Left ventricle myocardium inferior (tissue), 1 donor: ENCODE measurements at regions not wholly inside any gene's neighbourhood (a gene's known extent, or its start where the extent isn't known, plus 50 kb on each side); places are given as distances from the start of the nearest gene placed in this dataset.

Experiments used
- DNase-seq: peaks from one replicate; pipeline ENCODE4 v3.0.0-alpha.2; 2020
- H3K27ac ChIP-seq: fragments of 200-600 bp; replicated peaks from 2 replicates; pipeline ENCODE4 v1.8.0; 2021
- H3K27me3 ChIP-seq: fragments of 200-600 bp; 2 replicates; pipeline ENCODE4 v1.8.0; 2021; ENCODE audit warnings: low read depth
- H3K36me3 ChIP-seq: fragments of 200-600 bp; 2 replicates; pipeline ENCODE4 v1.8.0; 2021
- H3K4me1 ChIP-seq: fragments of 200-600 bp; 2 replicates; pipeline ENCODE4 v1.8.0; 2021
- H3K4me3 ChIP-seq: fragments of 200-600 bp; 2 replicates; pipeline ENCODE4 v1.8.0; 2021; ENCODE audit warnings: mild to moderate bottlenecking, moderate library complexity
- H3K9me3 ChIP-seq: fragments of 200-600 bp; replicated peaks from 2 replicates; pipeline ENCODE4 v1.8.0; 2021
- CTCF ChIP-seq: fragments of 200-600 bp; IDR thresholded peaks from 2 replicates; pipeline ENCODE4 v1.8.0; 2021; ENCODE audit warnings: antibody characterized with exemption, mild to moderate bottlenecking, borderline replicate concordance
- intact Hi-C: fragments of 100-400 bp; cut with micrococcal nuclease; formaldehyde crosslinking; loops from one replicate; pipeline ENCODE4 v1.11.0; 2022
- donor health status: DM: no; HTN: yes; CAD: no; lungs with severe emphysema.

GRCh38 chr4:180205276-180205675, 2037.9 kb upstream of the TENM3 start:
- intact Hi-C loops, result no loop called here
- H3K9me3 ChIP-seq, result no peaks in the 10 kb centered on the region
- no peaks in the 10 kb centered on the region for H3K36me3 ChIP-seq
- no peak for DNase-seq
- TF ChIP-seq CTCF, result no peak
- no peak overlapping the region for H3K4me3 ChIP-seq
- H3K27me3 ChIP-seq, result no peaks in the 10 kb centered on the region
- H3K27ac ChIP-seq, result no peak overlapping the region
- no peaks in the 10 kb centered on the region for H3K4me1 ChIP-seq

- H3K4me1 ChIP-seq, result no peaks in the 10 kb centered on the region
- H3K9me3 ChIP-seq, result no peaks in the 10 kb centered on the region
- H3K4me3 ChIP-seq, result no peak overlapping the region
- no peak for TF ChIP-seq CTCF
- intact Hi-C loops, result no loop called here
- H3K27ac ChIP-seq, result no peak overlapping the region
- no peak for DNase-seq
- no peaks in the 10 kb centered on the region for H3K36me3 ChIP-seq
- no peaks in the 10 kb centered on the region for H3K27me3 ChIP-seq
These were observed 2035.3 kb upstream of the TENM3 start for GRCh38 chr4:180207921-180208320.

GRCh38 chr4:180217070-180217469, 2026.1 kb upstream of the TENM3 start:
- Histone ChIP-seq H3K4me3 (no peak overlapping the region), H3K27me3 (no peaks in the 10 kb centered on the region), H3K27ac (no peak overlapping the region), H3K36me3 (no peaks in the 10 kb centered on the region), H3K4me1 (no peaks in the 10 kb centered on the region), H3K9me3 (peaks cover 13% of the 10 kb centered on the region)
- TF ChIP-seq CTCF, result no peak
- intact Hi-C loops, result no loop called here
- no peak for DNase-seq

GRCh38 chr4:180219080-180219479, 2024.1 kb upstream of the TENM3 start:
- intact Hi-C loops, result no loop called here
- H3K36me3 ChIP-seq, result no peaks in the 10 kb centered on the region
- no peaks in the 10 kb centered on the region for H3K27me3 ChIP-seq
- no peak overlapping the region for H3K4me3 ChIP-seq
- H3K27ac ChIP-seq, result no peak overlapping the region
- no peak for TF ChIP-seq CTCF
- no peak for DNase-seq
- no peaks in the 10 kb centered on the region for H3K4me1 ChIP-seq
- H3K9me3 ChIP-seq, result peaks cover 22% of the 10 kb centered on the region

- H3K4me1 ChIP-seq, result no peaks in the 10 kb centered on the region
- intact Hi-C loops, result no loop called here
- peaks cover 24% of the 10 kb centered on the region for H3K9me3 ChIP-seq
- no peaks in the 10 kb centered on the region for H3K36me3 ChIP-seq
- no peak for DNase-seq
- no peaks in the 10 kb centered on the region for H3K27me3 ChIP-seq
- H3K4me3 ChIP-seq, result no peak overlapping the region
- H3K27ac ChIP-seq, result no peak overlapping the region
- no peak for TF ChIP-seq CTCF
These were observed 2017.2 kb upstream of the TENM3 start for GRCh38 chr4:180225977-180226376.

- intact Hi-C loops, result no loop called here
- TF ChIP-seq CTCF, result no peak
- Histone ChIP-seq H3K27me3 (no peaks in the 10 kb centered on the region), H3K9me3 (no peaks in the 10 kb centered on the region), H3K4me1 (no peaks in the 10 kb centered on the region), H3K36me3 (no peaks in the 10 kb centered on the region), H3K4me3 (no peak overlapping the region), H3K27ac (no peak overlapping the region)
- no peak for DNase-seq
These were observed 2008.5 kb upstream of the TENM3 start for GRCh38 chr4:180234730-180235129.
